SKM-1 (cell line): ENCODE measurements at regions not wholly inside any gene's neighbourhood (a gene's known extent, or its start where the extent isn't known, plus 50 kb on each side); places are given as distances from the start of the nearest gene placed in this dataset.
"Not testable (repeated sequence)": the region's sequence is repeated elsewhere in the genome, so short reads cannot be mapped to it uniquely, and the experiment has no call there.

ENCODE experiments used
- DNase-seq: peaks from one replicate; lab custom pipeline; 2025; ENCODE audit not compliant: unreplicated experiment; lab: John Stamatoyannopoulos, UW

GRCh38 chr6:144932621-144933020 lies 647.5 kb downstream of the UTRN start:
- DNase-seq, result no peak

GRCh38 chr6:144935181-144935580 lies 650.0 kb downstream of the UTRN start:
- DNase-seq, result no peak

- no peak for DNase-seq
Measured at GRCh38 chr6:144935661-144936060, 650.5 kb downstream of the UTRN start.

- DNase-seq, result no peak
Measured at GRCh38 chr6:144936764-144937163, 651.6 kb downstream of the UTRN start.

- DNase-seq, result no peak
Measured at GRCh38 chr6:144939921-144940320, 654.8 kb downstream of the UTRN start.

GRCh38 chr6:144944106-144944505 lies 659.0 kb downstream of the UTRN start:
- no peak for DNase-seq

GRCh38 chr6:144947398-144947976 lies 662.4 kb downstream of the UTRN start:
- no peak for DNase-seq

- DNase-seq, result no peak
Measured at GRCh38 chr6:144951730-144952437, 666.7 kb downstream of the UTRN start.

- DNase-seq, result no peak
Measured at GRCh38 chr6:144952456-144953240, 667.5 kb downstream of the UTRN start.

- no peak for DNase-seq
Measured at GRCh38 chr6:144953552-144954240, 668.6 kb downstream of the UTRN start.

GRCh38 chr6:144954241-144954556 lies 669.1 kb downstream of the UTRN start:
- DNase-seq, result no peak

- no peak for DNase-seq
Measured at GRCh38 chr6:144955392-144955791, 670.3 kb downstream of the UTRN start.

GRCh38 chr6:144955859-144956258 lies 670.7 kb downstream of the UTRN start:
- no peak for DNase-seq

GRCh38 chr6:144956697-144957096 lies 671.6 kb downstream of the UTRN start:
- DNase-seq, result not testable (repeated sequence)

GRCh38 chr6:144957236-144957937 lies 672.3 kb downstream of the UTRN start:
- no peak for DNase-seq

GRCh38 chr6:144969154-144969553 lies 684.0 kb downstream of the UTRN start:
- no peak for DNase-seq

GRCh38 chr6:144969602-144970272 lies 684.6 kb downstream of the UTRN start:
- no peak for DNase-seq

GRCh38 chr6:144977250-144977864 lies 692.2 kb downstream of the UTRN start:
- not testable (repeated sequence) for DNase-seq

GRCh38 chr6:144978208-144978607 lies 693.1 kb downstream of the UTRN start:
- DNase-seq, result no peak

- DNase-seq, result no peak
Measured at GRCh38 chr6:144986271-144986670, 701.1 kb downstream of the UTRN start.
